Naive thymus-derived CD4-positive, alpha-beta T cell (primary cell): ENCODE measurements at regions not wholly inside any gene's neighbourhood (a gene's known extent, or its start where the extent isn't known, plus 50 kb on each side); places are given as distances from the start of the nearest gene placed in this dataset.
A peak's percentile ranks its signal among the peaks of the same experiment; 100 is the strongest.

Experiments
- ATAC-seq: fragments of 150-1000 bp; cut with Tn5 transposase; 2 replicates; pipeline ENCODE4 v1.10.0; 2021; ENCODE audit warnings: mild to moderate bottlenecking, moderate library complexity
- CTCF ChIA-PET: fragments of 350-600 bp; sonication (Branson Sonifier 250); formaldehyde crosslinking; loops from one replicate; lab custom pipeline; 2021; ENCODE audit warnings: antibody characterized with exemption; lab: Charles Lee
- POLR2A ChIA-PET: fragments of 350-600 bp; sonication (Branson Sonifier 250); formaldehyde crosslinking; loops from one replicate; lab custom pipeline; 2021; ENCODE audit warnings: antibody characterized with exemption, inconsistent platforms; lab: Charles Lee
- DNase-seq, 9 donors: peaks; one replicate each; pipeline versions ENCODE4 v3.0.0 to v3.0.0-alpha.2; 2020 to 2022; ENCODE audit warnings: mixed read lengths in 1 of 9
- H3K27ac ChIP-seq: one replicate; pipeline ENCODE4 v1.7.0; 2013; ENCODE audit warnings: mild to moderate bottlenecking, low read depth, low read length, moderate library complexity
- H3K27me3 ChIP-seq, 2 donors: one replicate each; pipeline ENCODE4 v1.7.0; 2013; ENCODE audit warnings: low read length in 2 of 2, mild to moderate bottlenecking in 2 of 2, moderate library complexity in 2 of 2; ENCODE audit not compliant: control insufficient read depth in 2 of 2, insufficient read depth in 2 of 2
- H3K36me3 ChIP-seq, 3 experiments: 1 replicate in 2 of 3; 2 replicates in 1 of 3; pipeline ENCODE4 v1.7.0; 2013; ENCODE audit warnings: low read length in 3 of 3, mild to moderate bottlenecking in 3 of 3, moderate library complexity in 1 of 3; ENCODE audit not compliant: insufficient read depth in 3 of 3, control insufficient read depth in 2 of 3
- H3K4me1 ChIP-seq, 2 donors: one replicate each; pipeline ENCODE4 v1.7.0; 2013; ENCODE audit warnings: low read length in 2 of 2, mild to moderate bottlenecking in 2 of 2, moderate library complexity in 1 of 2; ENCODE audit not compliant: control insufficient read depth in 2 of 2, insufficient read depth in 2 of 2
- H3K4me3 ChIP-seq: 2 replicates; pipeline ENCODE4 v1.7.0; 2013; ENCODE audit warnings: mild to moderate bottlenecking, low read length
- H3K9me3 ChIP-seq, 3 experiments: 1 replicate in 2 of 3; 2 replicates in 1 of 3; pipeline ENCODE4 v1.7.0; 2013; ENCODE audit warnings: low read length in 3 of 3; ENCODE audit not compliant: control insufficient read depth in 2 of 3
- H3K27ac Mint-ChIP-seq, 9 donors: one replicate each; pipeline ENCODE4 v1.8.0; 2020 to 2022; ENCODE audit warnings: mixed read lengths in 9 of 9, mild to moderate bottlenecking in 8 of 9, moderate library complexity in 5 of 9, inconsistent platforms in 2 of 9
- H3K27me3 Mint-ChIP-seq, 5 donors: one replicate each; pipeline ENCODE4 v1.8.0; 2021 to 2022; ENCODE audit warnings: mixed read lengths in 5 of 5, mild to moderate bottlenecking in 1 of 5
- H3K36me3 Mint-ChIP-seq, 5 donors: one replicate each; pipeline ENCODE4 v1.8.0; 2020 to 2022; ENCODE audit warnings: mixed read lengths in 5 of 5, mild to moderate bottlenecking in 3 of 5, inconsistent platforms in 1 of 5
- H3K4me1 Mint-ChIP-seq, 7 donors: one replicate each; pipeline ENCODE4 v1.8.0; 2020 to 2022; ENCODE audit warnings: mixed read lengths in 7 of 7, mild to moderate bottlenecking in 3 of 7, inconsistent platforms in 1 of 7
- H3K4me3 Mint-ChIP-seq, 10 donors: one replicate each; pipeline ENCODE4 v1.8.0; 2020 to 2022; ENCODE audit warnings: mild to moderate bottlenecking in 10 of 10, mixed read lengths in 10 of 10, moderate library complexity in 6 of 10, inconsistent platforms in 2 of 10
- H3K9me3 Mint-ChIP-seq, 11 donors: one replicate each; pipeline ENCODE4 v1.8.0; 2020 to 2022; ENCODE audit warnings: mixed read lengths in 11 of 11, mild to moderate bottlenecking in 4 of 11, inconsistent platforms in 1 of 11, moderate library complexity in 1 of 11
- intact Hi-C, 2 donors: fragments of 100-400 bp; cut with micrococcal nuclease; formaldehyde crosslinking; loops; one replicate each; pipeline ENCODE4 v1.15.1; 2023

DNA sequence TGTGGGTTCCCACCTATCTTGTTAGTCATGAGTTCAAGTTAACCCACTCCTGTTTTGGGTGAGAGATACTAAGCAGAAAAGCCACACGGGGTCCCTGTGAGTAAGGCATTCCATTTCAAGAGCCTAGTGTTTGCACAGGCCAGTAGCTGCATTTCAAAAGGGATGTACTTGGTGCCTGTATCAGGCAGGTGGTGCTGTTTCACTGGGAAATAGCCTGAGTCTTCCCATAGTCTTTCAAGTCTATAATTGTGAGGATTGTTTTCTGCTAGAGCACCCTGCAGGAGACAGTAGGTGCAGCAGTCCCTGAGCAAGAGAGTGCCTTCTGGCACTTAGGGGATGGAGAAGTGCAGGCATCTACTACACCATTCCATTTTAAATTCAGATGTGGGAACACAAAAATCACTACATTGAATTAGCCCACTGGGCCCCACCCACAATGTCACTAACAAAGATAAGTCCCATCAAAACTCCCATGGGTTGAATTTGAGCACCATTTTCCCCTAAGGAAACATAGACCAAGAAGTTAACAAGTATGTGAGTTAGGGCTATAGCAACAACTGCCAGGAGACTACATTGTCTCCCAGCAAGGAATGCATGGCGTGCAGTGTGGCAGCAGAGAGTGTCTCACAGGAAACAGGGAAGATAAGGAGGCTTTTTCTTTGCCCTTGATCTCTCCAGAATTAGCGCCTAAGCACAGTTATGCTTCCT is 263.2 kb downstream of the COX7C start:
- Histone ChIP-seq H3K4me3 (no peak overlapping the region), H3K4me1 (no peaks in the 10 kb centered on the region), H3K27me3 (no peaks in the 10 kb centered on the region), H3K36me3 (no peaks in the 10 kb centered on the region), H3K9me3 (no peaks in the 10 kb centered on the region), H3K27ac (no peak overlapping the region)
- DNase-seq (peak in 8 of 9 donors; percentile 11 to 45 (median 28)), ATAC-seq (peak; percentile 86)
- Mint-ChIP-seq H3K4me3 (no peak overlapping the region), H3K9me3 (no peaks in the 10 kb centered on the region), H3K27ac (no peak overlapping the region), H3K36me3 (no peaks in the 10 kb centered on the region), H3K27me3 (peaks cover 0 to 19% (median 7%) of the 10 kb centered on the region in 5 donors), H3K4me1 (no peaks in the 10 kb centered on the region)
- intact Hi-C loops, result loop anchor here (1.0 to 5.0 kb wide), 6 partner anchors 87 to 1810 kb away; no protein-coding TSS in a partner anchor
- CTCF ChIA-PET, result interaction anchor here (1.2 kb wide), 1 partner anchor 519 kb away, joined by 4 read pairs; no protein-coding TSS in a partner anchor
- POLR2A ChIA-PET, result no interaction called here

DNA sequence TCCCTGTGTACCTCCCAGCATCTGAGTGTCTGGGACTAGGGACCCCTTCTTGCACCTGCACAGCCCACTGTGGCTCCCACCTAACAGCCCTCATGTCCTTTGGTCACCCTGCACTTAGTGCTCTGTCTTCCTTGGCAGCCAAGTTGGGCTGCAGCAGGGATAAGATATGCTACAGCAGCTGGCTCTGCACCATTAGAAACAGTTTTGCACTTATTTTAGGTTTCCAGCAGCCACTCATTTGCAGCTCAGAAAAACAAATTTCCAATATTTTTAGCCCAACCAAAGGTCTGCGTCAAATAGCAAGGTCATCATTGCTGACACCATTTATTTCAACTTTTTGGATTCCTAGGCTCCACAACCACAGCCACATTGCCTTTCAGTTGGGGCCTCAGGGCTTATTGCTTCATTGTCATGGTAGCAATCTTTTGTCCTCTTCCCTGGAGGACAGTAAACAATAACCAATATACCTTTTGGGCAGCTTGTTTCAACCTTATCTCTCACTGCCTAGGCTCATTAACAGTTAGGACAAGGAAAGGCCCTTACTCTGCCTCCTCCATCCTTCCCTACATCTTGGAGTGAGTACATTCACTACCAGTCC is 263.9 kb downstream of the COX7C start:
- ChIA-PET POLR2A (no interaction called here), CTCF (interaction anchor here (1.3 kb wide), 1 partner anchor 517 kb away, joined by 4 read pairs; no protein-coding TSS in a partner anchor)
- Mint-ChIP-seq H3K27ac (no peak overlapping the region), H3K36me3 (no peaks in the 10 kb centered on the region), H3K4me1 (no peaks in the 10 kb centered on the region), H3K4me3 (no peak overlapping the region), H3K9me3 (no peaks in the 10 kb centered on the region), H3K27me3 (peaks cover 0 to 21% (median 7%) of the 10 kb centered on the region in 5 donors)
- Histone ChIP-seq H3K4me3 (no peak overlapping the region), H3K4me1 (no peaks in the 10 kb centered on the region), H3K36me3 (no peaks in the 10 kb centered on the region), H3K27me3 (no peaks in the 10 kb centered on the region), H3K27ac (no peak overlapping the region), H3K9me3 (no peaks in the 10 kb centered on the region)
- DNase-seq (no peak), ATAC-seq (no peak)
- intact Hi-C loops, result loop anchor here (1.0 to 5.0 kb wide), 4 partner anchors 87 to 901 kb away; no protein-coding TSS in a partner anchor

DNA sequence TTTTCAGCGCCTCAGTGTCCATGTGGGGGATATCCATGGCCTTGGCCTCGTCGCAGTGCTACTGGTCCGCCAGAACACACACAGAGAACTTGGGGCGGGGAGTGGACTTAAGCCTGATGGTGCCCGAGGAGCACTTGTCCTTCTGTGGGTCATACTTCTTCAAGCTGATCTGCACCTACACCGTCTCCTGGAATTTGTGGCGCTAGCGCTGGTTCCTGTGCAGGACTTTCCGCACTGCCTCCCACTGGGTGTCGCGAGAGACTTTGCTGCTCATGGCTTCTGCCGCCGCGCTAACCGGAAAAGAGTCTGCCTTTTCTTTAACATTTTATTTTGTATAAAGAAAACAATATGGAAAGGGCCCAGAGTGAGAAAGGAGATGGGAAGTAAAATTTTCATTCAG is 266.9 kb downstream of the COX7C start:
- Mint-ChIP-seq H3K27me3 (peaks cover 0 to 13% (median 10%) of the 10 kb centered on the region in 5 donors), H3K36me3 (no peaks in the 10 kb centered on the region), H3K9me3 (no peaks in the 10 kb centered on the region), H3K4me1 (no peaks in the 10 kb centered on the region), H3K27ac (no peak overlapping the region), H3K4me3 (no peak overlapping the region)
- H3K4me3 ChIP-seq, result no peak overlapping the region
- H3K4me1 ChIP-seq, result no peaks in the 10 kb centered on the region
- H3K27me3 ChIP-seq, result no peaks in the 10 kb centered on the region
- H3K9me3 ChIP-seq, result no peaks in the 10 kb centered on the region
- DNase-seq (no peak), ATAC-seq (no peak)
- H3K27ac ChIP-seq, result no peak overlapping the region
- no peaks in the 10 kb centered on the region for H3K36me3 ChIP-seq
- ChIA-PET POLR2A (no interaction called here), CTCF (no interaction called here)
- intact Hi-C loops, result loop anchor here in 1 of 2 donors (5.0 kb wide), 1 partner anchor 898 kb away; no protein-coding TSS in a partner anchor

DNA sequence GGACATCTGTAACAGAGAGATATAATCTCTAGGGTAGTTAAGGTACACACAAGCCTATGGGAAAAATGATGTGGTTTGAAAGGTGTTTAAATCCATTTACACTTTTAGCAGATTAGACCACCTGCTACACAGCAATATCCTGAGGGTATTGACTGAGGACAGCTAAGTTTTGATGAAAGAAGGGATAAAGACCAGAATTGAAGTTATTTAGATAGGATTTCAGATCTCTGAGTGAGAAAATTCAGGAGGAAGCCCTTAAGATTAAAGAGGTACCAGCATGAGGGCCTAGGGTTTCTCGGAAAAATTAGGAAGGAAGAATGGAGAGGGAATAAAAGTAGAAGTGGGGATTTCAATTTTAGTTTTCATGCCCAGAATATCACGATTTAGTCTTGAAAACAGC is 267.3 kb downstream of the COX7C start:
- peaks cover 0 to 13% (median 10%) of the 10 kb centered on the region in 5 donors for H3K27me3 Mint-ChIP-seq
- no peaks in the 10 kb centered on the region for H3K36me3 Mint-ChIP-seq
- H3K4me3 ChIP-seq, result no peak overlapping the region
- no peak for ATAC-seq
- no peak overlapping the region for H3K27ac Mint-ChIP-seq
- H3K27me3 ChIP-seq, result no peaks in the 10 kb centered on the region
- no peak overlapping the region for H3K4me3 Mint-ChIP-seq
- no peak for DNase-seq
- no peak overlapping the region for H3K27ac ChIP-seq
- intact Hi-C loops, result no loop called here
- ChIA-PET POLR2A (no interaction called here), CTCF (no interaction called here)
- H3K36me3 ChIP-seq, result no peaks in the 10 kb centered on the region
- H3K4me1 Mint-ChIP-seq, result no peaks in the 10 kb centered on the region
- H3K9me3 ChIP-seq, result no peaks in the 10 kb centered on the region
- H3K4me1 ChIP-seq, result no peaks in the 10 kb centered on the region
- no peaks in the 10 kb centered on the region for H3K9me3 Mint-ChIP-seq

DNA sequence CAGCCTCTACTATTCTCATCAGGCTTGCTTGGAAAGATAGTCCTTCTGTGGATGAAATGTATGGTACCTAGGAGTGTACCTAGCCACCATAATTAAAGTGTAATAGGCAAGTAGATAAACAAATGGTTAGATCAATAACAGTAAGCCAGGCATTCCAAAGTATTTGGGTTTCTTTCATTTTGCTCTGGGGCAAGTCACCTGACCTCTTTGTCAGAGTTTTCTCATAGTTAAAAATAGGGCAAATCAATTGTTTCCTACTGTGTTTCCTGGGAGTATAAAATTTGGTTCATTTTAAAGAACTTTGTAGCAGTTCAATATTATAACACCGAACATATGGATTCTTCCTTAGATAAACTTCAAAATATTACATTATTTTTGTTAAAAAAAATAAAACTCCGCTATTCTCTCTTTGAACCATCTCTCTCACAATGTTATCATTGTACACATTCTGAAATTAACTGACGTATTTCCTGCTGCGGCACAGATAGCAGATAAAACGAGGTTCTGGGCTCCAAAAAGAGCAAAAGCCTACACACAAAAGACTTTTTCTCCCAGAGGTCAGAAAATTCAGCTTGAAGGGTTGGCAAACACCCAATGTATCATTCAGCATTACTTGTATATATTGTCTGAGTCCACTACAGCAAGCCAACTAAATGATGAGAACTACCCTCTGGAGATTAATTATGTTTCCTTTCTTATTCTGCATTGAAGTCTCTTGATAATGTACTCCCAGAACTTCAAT is 267.9 kb downstream of the COX7C start:
- no peaks in the 10 kb centered on the region for H3K27me3 ChIP-seq
- Mint-ChIP-seq H3K36me3 (no peaks in the 10 kb centered on the region), H3K9me3 (no peaks in the 10 kb centered on the region), H3K27ac (no peak overlapping the region), H3K4me1 (no peaks in the 10 kb centered on the region), H3K27me3 (peaks cover 0 to 13% (median 10%) of the 10 kb centered on the region in 5 donors), H3K4me3 (no peak overlapping the region)
- intact Hi-C loops, result no loop called here
- no peaks in the 10 kb centered on the region for H3K4me1 ChIP-seq
- no peaks in the 10 kb centered on the region for H3K36me3 ChIP-seq
- ChIA-PET CTCF (no interaction called here), POLR2A (no interaction called here)
- ATAC-seq (no peak), DNase-seq (no peak)
- H3K9me3 ChIP-seq, result no peaks in the 10 kb centered on the region
- H3K4me3 ChIP-seq, result no peak overlapping the region
- H3K27ac ChIP-seq, result no peak overlapping the region

DNA sequence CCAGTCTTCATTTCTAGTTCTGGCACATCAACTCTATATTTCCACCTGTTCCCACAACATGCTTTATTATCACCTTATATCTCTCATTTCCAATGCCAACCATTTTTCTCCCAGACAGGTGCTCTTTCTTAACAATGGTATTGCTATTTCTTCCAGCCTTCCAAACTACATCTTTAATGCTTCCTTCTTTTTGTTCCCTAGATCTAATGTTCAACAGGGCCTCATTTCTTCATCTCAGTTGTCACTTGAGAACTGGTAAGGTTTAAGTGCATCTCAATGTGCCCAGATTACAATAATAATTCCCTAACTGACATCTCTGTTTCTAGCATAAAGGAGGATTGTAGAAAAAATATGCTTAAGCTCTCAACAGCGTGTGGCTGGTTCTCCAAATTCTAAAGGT is 272.6 kb downstream of the COX7C start:
- Histone ChIP-seq H3K4me1 (no peaks in the 10 kb centered on the region), H3K27me3 (no peaks in the 10 kb centered on the region), H3K9me3 (no peaks in the 10 kb centered on the region), H3K27ac (no peak overlapping the region), H3K4me3 (no peak overlapping the region), H3K36me3 (no peaks in the 10 kb centered on the region)
- no peak for ATAC-seq
- Mint-ChIP-seq H3K27ac (no peak overlapping the region), H3K4me1 (no peaks in the 10 kb centered on the region), H3K9me3 (no peaks in the 10 kb centered on the region), H3K27me3 (peaks cover 0 to 9% (median 5%) of the 10 kb centered on the region in 5 donors), H3K36me3 (no peaks in the 10 kb centered on the region), H3K4me3 (no peak overlapping the region)
- ChIA-PET CTCF (interaction anchor here (0.9 kb wide), 1 partner anchor 77 kb away, joined by 3 read pairs; no protein-coding TSS in a partner anchor), POLR2A (no interaction called here)
- no peak for DNase-seq
- intact Hi-C loops, result no loop called here
